Right renal pelvis (tissue), 4 donors: ENCODE measurements at regions not wholly inside any gene's neighbourhood (a gene's known extent, or its start where the extent isn't known, plus 50 kb on each side); places are given as distances from the start of the nearest gene placed in this dataset.
A peak's percentile ranks its signal among the peaks of the same experiment; 100 is the strongest.
"Not testable (repeated sequence)": the region's sequence is repeated elsewhere in the genome, so short reads cannot be mapped to it uniquely, and the experiment has no call there.

Experiments used
- DNase-seq, 4 donors: peaks; one replicate each; pipeline ENCODE4 v3.0.0-alpha.2; 2013; ENCODE audit warnings: low read depth in 4 of 4, low spot score in 3 of 4, missing footprints in 1 of 4

DNA sequence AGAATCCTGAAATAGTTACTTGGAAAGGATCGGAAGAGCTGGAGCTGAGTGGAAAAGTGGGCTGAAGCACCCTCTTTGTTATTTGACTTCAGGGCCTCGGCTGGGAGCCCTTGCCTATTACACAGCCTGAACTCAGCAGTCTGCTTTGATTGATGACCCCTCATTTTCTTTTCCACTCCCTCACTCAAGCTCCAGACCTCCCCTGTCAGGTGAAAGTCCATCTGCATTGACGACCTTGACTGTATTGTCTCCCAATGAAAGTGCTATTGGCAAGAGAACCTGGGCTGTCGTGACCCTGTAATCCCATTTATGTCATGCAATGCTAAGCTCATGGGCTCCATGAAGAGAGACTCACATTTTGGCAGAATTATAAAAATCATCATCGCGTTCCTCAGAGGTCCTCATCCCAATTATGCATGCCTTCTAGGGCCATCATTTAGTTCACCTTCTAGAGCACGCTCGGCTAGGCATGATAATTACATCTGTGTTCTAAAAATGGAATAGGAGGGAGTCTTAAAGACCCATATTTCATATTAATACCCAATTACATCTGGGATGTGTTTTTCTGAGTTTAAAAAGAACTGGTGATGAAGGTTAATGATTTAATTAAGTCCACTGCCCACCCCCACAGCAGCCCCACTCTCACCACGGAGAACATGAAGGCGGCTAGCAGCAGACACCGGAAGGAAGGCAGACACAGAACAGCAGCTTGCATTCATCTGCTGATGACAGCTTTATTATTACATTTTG, 472.5 kb downstream of the PID1 start:
- DNase-seq, result peak in 3 of 4 donors; percentile 22 to 43 (median 40)

DNA sequence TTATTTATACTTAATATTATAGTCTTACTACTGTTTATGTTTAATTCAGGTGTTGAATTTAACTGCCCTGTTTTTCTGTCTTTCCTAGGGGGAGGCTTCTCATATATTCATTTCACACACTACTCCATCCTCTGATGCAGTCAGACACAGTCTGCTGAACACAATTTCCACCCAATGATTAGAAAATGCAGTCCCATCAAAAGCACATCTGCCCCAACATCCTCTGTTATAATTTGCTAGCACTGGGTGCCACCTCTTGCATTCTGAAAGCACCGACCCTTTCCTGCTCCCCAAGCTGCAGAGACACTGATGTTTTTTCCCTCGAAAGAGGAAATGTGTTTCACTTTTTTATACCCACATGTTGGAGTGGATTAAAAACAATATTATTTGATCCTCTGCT, 474.7 kb downstream of the PID1 start:
- DNase-seq, result no peak

DNA sequence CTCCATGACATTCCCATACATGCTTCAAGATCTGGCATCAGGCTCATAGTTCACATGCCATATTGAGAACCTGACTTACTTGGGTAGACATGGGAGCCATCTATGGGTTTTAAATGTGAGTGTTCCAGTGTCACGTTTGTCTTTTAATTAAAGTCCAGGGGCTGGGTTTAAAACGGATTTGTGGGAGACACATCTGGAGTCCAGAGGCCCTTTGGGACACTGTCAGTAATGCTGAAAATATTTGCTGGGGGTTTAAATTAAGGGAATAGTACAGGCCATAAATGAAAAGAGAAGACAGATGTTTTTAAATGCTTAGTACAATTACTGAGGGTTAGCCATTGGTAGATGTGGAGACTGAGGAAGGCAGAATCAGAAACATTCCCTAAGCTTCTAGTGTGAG, 478.0 kb downstream of the PID1 start:
- no peak for DNase-seq

DNA sequence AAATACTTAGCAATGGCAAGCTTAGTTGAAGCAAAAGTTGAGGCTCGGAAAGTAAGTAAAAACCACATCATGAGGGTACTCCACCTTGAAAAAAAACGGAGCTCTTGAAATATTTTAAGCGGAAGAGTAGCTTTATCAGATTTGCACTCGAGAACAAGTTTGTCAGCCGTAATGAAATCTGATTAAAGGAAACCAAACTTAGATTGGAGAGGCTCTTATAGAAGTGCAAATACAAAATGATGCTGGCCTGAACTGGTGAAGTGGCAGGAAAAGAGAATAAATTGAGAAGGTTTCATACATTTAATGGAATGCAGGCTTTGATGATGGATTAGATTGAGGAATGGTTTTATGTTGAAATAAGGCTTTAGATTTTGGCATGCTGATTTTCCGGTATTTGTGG, 484.2 kb downstream of the PID1 start:
- DNase-seq, result no peak

DNA sequence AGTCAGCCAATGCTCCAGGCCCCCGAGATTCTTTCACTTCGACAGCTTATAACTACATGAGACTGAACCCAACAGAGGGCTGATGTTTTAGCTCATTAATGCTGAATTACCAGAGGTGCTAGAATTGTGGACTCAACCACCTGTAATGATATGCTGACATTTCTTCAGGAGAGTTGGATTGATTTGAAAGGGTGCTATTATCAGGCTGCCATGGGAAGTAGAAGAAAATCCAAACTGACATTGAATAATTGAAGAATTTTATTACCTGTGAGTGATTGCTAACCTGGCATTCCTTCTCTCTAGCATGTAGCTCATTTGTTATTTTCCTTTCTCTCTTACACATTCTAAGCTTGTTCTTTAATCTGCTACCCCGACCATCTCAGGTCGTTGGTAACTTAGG, 488.8 kb downstream of the PID1 start:
- DNase-seq, result no peak

DNA sequence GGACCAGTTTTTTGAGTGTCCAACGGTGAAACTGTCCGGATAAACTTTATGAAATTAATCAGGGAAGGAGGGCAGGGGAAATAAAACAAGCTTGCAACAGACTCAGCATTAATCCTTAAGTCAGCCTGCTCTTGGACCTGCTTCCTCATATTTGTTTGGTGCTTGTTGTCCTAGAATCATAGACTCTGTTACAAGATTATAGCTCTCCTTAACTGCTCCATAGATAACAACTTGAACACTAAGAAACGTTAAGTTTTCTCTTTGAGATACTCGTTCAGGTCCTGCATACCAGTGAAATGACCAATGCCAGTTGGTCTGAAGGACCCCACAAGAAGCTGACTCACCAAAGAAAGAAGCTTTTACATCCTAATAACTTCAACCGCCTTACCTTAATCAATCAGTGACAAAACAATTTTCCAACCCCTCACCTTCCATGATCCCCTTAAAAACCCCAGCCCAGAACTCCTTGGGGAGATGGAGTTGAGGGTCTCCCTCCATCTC, 493.2 kb downstream of the PID1 start:
- DNase-seq, result no peak

DNA sequence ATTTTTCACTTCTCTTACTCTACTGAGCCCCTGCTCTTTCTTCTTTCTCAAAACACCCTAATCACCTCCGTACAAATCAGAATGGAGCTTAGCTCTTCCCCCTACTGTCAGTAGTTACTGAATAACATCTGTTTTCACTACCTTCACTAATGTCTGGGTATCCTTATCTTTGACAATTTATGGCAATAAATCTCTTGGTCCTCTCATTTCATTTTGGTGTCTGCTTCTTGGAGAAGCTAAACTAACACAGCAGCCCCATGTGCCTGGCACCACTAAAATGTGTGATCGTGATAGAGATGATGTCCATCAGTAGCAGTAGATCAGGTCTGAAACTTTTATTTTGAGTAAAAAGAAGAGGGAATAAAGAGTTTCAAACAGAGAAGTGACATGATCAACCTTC, 496.5 kb downstream of the PID1 start:
- DNase-seq, result no peak

DNA sequence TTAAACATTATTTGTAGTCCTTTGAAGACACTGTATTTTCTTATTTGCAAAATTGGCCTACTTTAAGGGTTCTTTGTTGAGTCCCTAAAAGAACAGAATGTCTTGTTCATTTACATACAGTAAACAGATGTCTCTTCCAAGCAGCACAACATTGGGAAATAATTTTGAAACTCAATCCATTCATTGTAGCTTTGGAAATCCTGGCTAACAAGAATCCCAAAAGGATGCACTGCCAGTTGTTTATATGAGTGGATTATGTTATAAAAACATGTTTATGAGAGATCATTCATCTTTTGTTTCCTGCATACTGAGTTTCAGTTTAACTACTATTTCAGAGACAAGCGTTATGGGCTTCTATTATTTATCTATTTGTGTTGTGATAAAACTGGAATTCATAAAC, 499.3 kb downstream of the PID1 start:
- peak in 2 of 4 donors; percentile 10 to 16 for DNase-seq

DNA sequence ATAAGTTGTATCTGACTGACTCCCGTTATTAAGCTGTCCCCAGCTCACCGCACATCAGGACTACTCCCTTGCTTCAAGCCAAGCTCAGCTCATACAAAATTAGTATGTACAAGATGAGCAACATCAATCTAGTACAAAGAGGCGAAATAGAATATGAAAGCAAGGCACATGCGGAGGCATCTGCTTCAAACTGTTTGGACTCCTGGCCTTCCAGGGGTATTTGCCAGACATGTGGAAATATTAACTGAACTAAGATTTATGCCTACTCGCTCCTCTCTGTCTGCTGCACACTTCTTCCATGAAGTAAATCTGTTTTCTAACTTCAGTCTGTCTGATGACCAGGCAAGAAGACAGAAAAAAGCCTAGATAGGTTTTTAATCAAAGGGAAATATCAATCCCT, 499.8 kb downstream of the PID1 start:
- no peak for DNase-seq

DNA sequence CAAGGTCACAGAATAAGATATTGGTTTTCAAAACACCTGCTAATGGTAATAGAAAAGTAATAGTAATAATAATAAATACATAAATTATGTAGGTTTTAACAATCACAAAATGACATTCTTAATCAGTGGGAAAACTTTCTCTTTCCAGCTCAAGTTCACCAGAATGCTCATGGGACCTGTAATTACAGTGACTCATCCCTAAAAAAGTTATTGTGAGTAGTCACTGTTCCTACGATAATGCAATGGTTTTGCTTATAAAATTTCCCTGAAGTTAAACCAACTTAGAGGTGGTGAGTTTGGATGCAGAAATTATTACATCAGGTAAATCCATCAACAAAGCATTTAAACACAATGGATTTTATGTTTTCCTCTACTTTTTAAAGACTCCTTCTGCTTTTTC, 502.3 kb downstream of the PID1 start:
- DNase-seq, result no peak

DNA sequence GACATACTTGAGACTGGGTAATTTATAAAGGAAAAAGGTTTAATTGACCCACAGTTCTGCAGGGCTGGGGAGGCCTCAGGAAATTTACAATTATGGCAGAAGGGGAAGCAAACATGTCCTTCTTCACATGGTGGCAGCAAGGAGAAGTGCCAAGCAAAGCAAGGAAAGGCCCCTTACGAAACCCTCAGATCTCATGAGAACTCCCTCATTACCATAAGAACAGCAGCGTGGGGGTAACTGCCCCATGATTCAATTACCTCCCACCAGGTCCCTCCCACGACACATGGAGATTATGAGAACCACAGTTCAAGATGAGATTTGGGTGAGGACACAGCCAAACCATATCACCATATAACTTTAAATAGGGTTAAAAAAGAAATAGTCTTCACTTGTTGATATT, 502.9 kb downstream of the PID1 start:
- not testable (repeated sequence) for DNase-seq

DNA sequence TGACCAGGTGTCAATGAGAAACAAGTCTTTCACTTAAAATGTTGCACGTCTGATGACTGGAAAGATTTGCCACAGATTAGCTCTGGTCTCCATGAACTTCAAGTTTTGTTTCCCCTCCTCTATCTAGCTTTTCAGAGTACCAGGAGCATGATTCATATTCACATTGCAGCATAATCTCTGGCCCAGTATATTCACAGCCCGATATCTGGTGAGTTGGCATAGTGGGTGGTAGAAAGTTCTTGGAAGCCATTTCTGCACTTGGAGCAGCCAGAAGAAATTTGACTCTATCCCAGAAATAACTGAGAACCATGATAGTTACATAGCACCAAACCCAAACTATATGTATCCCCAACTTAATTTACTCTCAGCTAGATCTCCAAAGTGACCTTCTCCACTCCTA, 503.9 kb downstream of the PID1 start:
- no peak for DNase-seq

DNA sequence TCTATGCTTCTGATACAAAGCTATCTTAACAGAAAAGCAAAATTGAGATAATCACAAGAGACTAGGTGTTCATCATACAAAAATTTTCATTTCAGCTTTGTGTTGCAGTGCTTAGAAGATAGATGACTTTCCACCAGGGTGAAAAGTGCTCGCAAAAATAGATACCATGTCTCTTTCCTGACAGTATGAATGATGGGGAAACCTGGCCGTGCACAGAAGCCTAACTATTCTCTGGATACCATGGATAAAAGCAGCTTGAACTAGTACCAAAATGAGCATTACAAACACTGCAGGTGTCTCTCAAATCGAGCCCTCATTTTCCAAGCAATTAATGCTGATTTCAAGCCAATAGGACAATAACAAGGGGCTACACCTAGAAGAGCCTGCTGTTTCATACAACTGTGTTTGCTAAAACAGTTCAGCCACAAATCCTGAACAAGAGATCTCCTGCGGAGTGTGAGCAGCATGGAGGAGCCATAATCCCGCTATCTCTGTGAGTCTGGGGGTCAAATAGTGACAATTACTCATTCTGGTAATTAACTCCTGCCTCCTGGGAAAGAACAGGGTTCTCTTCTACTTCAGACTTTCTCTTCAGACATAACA, 507.6 kb downstream of the PID1 start:
- no peak for DNase-seq

DNA sequence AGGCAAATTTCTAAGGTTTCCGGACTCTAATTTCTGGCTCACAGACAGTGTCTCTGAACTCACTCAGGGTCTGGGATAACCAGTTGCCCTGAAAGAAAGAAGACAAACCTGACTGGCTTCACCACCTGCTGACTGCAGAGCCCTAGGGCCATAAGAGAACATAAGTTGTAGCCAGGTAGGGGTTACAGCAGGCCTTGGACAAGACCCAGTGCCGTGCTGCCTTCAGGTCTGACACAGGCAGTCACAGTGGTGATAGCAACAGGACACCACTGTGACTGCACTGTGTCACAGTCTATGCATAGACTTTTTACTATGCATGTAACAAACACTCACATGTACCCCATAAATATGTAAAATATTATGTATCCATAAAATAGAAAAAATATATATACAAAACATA, 508.5 kb downstream of the PID1 start:
- DNase-seq, result no peak

DNA sequence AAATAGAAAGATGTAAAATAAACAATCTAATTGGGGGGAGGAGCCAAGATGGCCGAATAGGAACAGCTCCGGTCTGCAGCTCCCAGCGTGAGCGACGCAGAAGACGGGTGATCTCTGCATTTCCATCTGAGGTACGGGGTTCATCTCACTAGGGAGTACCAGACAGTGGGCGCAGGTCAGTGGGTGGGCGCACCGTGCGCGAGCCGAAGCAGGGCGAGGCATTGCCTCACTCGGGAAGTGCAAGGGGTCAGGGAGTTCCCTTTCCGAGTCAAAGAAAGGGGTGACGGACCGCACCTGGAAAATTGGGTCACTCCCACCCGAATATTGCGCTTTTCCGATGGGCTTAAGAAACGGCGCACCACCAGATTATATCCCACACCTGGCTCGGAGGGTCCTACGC, 515.4 kb downstream of the PID1 start:
- not testable (repeated sequence) for DNase-seq

DNA sequence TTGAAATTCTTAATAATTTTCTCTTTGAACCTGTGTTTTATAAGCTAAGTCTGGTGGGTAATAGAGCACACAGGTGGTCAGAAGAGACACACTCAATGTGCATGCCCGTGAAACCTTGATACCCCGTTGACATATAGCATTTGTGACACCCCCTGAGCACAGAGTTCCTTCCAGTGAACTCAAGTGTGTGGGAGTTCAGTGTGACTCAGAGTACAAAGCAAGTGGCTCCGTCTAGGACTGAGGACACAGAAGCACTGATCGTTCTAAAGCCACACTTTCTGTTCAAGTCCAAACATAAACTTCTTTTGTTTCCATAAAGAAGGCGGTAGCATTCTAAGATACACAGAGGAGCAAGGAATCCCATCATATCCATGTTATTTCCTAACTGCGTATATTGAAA, 523.6 kb downstream of the PID1 start:
- DNase-seq, result no peak

DNA sequence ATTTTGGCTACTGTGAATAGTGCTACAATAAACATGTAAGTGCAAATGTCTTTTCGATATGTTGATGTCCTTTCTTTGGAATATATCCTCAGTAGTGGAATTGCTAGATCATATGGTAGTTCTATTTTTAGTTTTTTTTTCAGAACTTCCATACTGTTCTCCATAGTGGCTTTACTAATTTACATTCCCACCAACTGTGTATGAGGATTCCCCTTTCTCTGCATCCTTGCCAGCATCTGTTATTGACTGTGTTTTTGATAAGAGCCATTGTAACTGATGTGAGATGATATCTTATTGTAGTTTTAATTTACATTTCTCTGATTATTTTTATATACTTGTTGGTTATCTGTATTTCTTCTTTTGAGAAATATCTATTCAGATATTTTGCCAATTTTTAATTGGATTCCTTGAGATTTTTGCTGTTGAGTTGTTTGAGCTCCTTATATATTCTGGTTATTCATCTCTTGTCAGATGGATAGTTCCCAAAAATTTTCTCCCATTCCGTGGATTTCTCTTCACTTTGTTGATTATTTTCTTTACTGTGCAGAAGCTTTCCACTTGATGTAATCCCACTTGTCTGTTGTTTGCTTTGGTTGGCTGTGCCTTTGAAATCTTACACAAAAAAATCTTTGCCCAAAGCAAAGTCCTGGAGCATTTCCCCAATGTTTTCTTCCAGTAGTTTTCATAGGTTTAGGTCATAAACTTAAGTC, 532.3 kb downstream of the PID1 start:
- DNase-seq, result no peak

DNA sequence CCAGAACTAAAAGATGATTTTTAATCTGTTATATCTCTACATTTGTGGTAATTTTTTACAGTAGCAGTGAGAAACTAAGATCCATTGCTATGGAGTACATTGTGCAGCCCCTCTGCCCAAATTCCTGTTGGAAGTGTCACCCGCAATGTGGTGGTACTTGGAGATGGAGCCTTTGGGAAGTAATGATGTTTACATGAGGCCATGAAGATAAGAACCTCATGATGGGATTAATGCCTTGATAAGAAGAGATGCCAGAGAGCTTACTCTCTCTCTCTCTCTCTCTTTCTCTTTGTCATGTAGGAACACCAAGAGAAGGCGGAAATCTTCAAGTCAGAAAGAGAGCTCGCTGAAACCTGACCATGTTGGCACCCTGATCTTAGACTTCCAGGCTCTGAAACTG, 535.4 kb downstream of the PID1 start:
- DNase-seq, result no peak

DNA sequence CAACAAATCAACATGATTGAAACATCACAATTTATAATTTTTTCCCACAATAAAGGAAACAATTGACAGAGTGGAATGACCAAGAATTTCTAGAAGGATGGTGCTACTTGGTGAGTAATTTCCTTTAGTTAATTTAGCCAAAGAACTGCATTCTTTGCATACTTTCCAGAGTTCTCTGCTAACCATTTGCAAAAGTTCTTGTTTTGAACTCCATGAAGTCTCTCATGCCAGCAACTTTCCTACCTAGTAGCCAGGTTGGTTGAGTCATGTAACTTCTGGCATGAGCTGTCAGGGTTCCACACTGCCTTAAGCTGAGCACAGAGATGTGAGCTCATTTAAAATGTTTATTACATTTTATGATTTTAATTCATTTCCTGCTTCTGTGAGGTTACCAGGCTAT, 539.6 kb downstream of the PID1 start:
- DNase-seq, result no peak

DNA sequence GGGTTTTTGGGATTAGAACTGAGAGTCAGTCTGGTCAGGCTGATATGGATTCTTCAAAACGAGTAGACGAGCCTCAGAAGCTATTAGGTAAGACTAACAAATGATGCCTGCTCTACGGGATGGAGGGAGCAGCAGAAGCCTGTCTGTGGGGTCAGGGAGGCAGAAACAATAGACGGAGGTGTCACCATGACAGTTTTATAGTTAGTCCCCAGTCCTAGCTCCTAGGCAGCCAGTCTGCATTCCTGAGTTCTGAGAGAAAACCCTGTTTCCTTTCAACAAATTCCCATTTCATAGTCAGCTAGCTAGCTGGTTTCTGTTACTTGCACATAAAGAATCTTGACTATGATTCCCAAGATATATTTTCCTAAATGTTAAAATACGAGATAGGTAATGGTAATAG, 542.1 kb downstream of the PID1 start:
- no peak for DNase-seq

DNA sequence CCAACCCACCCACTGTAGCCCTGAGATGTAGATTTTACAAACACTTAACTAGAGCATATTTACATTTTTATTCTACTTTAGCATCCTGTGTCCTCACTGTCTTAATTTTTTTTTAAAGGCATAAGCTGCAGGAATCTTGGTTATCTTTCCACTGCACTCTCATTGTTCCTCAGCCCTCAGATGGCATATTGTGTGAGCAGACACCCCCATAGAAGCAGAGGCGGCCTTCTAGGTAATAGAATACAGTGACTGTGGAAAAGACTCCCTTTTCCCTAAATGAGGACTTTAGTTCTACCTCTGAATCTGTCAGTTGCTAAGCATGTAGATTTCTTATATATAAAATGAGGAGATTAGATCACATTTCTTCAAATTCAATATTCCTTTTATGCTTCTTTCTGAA, 543.5 kb upstream of the SPHKAP start:
- no peak for DNase-seq

DNA sequence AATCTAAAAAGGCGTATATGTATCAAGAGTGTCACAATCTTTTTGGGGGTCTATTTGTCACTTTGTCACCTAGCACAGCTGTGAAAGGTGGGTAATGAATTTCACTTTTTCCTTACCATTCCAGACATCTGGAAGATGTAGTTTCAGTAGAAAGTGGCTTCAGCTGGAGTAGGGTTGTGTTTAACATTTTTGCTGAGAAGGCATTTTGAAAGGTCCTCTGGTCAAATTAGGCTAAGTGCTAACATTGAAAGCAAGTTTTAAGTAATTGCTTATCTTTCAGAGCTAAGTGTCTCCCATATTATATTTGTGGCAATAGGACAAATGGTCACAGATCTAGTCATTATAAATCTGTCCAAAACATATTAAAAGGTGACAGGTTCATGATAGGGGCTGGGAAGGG, 542.1 kb upstream of the SPHKAP start:
- DNase-seq, result no peak
